IPS-18a (cell line): ENCODE measurements at regions not wholly inside any gene's neighbourhood (a gene's known extent, or its start where the extent isn't known, plus 50 kb on each side); places are given as distances from the start of the nearest gene placed in this dataset.
"Not testable (repeated sequence)": the region's sequence is repeated elsewhere in the genome, so short reads cannot be mapped to it uniquely, and the experiment has no call there.

Experiments
- H3K27ac ChIP-seq: one replicate; pipeline ENCODE4 v1.5.1; 2013; ENCODE audit warnings: low read length
- H3K27me3 ChIP-seq: one replicate; pipeline ENCODE4 v1.6.1; 2013; ENCODE audit warnings: mild to moderate bottlenecking, low read length; ENCODE audit not compliant: control insufficient read depth, insufficient read depth
- H3K36me3 ChIP-seq: one replicate; pipeline ENCODE4 v1.6.1; 2013; ENCODE audit warnings: low read depth, low read length; ENCODE audit not compliant: control insufficient read depth
- H3K4me1 ChIP-seq: one replicate; pipeline ENCODE4 v1.6.1; 2013; ENCODE audit warnings: low read depth, low read length; ENCODE audit not compliant: control insufficient read depth
- H3K4me3 ChIP-seq: one replicate; pipeline ENCODE4 v1.5.1; 2013; ENCODE audit warnings: low read length
- H3K9ac ChIP-seq: one replicate; pipeline ENCODE4 v1.6.1; 2013; ENCODE audit warnings: mild to moderate bottlenecking, low read length, moderate library complexity
- H3K9me3 ChIP-seq: one replicate; pipeline ENCODE4 v1.6.1; 2013; ENCODE audit warnings: low read depth, low read length; ENCODE audit not compliant: control insufficient read depth

DNA sequence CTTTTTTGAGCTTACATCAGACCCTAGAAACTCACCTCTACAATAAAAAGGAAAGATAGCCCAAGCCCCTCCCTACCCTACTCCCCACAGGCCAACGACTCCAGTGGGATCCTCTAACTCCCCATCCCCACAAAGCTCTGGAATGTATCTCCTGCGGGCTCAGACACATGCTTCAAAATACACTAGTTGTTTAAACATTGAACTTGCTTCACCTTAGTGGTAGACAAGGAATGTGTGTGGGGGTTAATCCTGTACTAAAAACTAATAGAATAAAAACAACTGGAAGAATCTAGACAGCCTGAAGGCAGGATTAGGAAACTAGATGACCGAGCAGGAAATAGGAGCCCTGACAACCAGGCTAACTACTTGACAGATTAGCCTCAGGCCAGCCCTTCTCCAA is 211.5 kb downstream of the SUCLG1 start:
- no peaks in the 10 kb centered on the region for H3K9me3 ChIP-seq
- no peak overlapping the region for H3K27ac ChIP-seq
- H3K9ac ChIP-seq: no peak overlapping the region
- H3K27me3 ChIP-seq: no peaks in the 10 kb centered on the region
- peaks cover 3% of the 10 kb centered on the region for H3K4me1 ChIP-seq
- no peak overlapping the region for H3K4me3 ChIP-seq
- H3K36me3 ChIP-seq: no peaks in the 10 kb centered on the region

DNA sequence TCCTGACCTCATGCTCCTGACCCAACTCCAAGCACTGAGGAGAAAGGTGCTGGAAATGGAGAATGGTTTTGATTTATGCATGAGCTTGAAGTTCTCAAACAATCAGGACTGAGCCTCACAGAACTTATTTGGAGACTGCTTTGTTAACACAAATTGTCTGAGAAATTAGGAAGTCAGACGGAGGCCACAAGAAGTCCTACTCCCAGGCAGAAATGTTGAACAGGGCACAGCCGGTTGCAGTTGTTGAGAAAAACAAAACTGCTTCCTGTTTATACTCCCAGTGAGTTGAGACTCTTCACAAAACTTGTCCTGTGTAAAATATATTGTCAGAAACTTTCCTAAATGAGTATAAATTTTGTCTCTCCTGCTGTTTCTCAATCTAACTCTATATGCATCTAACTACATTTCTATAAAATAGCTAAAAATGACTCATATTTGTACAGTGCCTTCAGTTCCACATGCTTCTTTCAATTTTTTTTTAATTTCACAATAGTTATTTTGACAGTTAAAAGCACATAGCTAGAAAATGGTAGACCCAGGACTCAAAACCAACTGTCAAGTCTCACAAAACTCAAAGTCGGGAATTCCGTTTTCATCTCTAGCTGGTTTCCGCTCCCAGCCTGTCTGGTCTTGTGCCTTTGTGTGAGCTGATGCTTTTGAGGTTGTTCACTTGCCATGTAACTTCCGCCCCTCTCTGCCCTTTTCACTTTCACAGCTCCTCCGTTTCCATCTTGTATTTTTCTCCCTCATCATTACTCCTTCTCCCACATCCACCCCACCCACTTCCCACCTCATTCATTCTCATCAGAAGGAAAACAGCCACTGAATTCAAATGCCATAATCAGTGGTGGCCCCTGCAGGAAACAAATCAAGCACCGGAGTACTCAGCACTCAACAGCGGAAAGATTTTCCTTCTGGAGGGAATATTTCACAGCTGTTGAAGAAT is 215.0 kb downstream of the SUCLG1 start:
- H3K4me3 ChIP-seq: no peak overlapping the region
- H3K9ac ChIP-seq: no peak overlapping the region
- no peak overlapping the region for H3K27ac ChIP-seq
- no peaks in the 10 kb centered on the region for H3K36me3 ChIP-seq
- H3K9me3 ChIP-seq: no peaks in the 10 kb centered on the region
- peaks cover 3% of the 10 kb centered on the region for H3K4me1 ChIP-seq
- H3K27me3 ChIP-seq: no peaks in the 10 kb centered on the region

DNA sequence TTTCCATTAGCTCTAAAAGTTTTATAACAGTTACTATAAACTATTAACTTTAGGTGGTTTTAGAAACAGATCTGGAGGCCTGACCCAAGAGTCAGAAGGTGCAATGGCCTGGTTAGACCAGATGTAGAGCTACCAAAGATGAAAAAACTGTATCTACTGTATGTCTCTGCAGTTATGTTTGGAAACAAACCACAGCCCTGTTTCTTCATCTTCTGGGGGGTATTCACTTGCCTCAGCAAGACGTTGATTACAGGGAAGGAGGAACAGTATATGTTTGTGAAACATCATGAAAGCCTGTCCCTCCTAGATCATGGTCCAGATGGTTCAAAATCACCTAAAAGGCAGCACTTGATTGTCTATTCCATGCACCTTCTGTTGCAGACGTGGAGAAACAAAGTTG is 220.2 kb downstream of the SUCLG1 start:
- Histone ChIP-seq H3K27me3 (no peaks in the 10 kb centered on the region), H3K27ac (no peak overlapping the region), H3K36me3 (no peaks in the 10 kb centered on the region), H3K4me1 (no peaks in the 10 kb centered on the region), H3K4me3 (no peak overlapping the region), H3K9me3 (no peaks in the 10 kb centered on the region), H3K9ac (no peak overlapping the region)

DNA sequence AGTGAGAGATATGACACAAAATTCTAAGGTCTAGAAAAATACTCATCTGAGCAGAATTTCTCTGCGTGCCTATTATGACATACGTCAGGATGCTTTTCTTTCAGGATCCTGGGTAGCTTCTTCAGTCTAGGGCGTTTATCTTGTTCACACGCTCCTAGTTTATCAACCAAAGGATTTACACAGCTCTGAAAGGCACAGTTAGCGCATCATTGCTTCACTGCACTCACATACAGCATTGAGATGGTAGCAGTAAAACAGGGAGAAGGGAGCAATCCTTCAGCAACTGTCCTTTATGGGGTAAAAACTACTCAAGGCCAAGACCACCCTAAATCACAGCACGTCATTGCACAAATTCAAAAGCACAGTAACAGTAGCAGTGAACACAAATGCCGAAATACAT is 222.8 kb downstream of the SUCLG1 start:
- no peak overlapping the region for H3K9ac ChIP-seq
- no peak overlapping the region for H3K27ac ChIP-seq
- no peaks in the 10 kb centered on the region for H3K36me3 ChIP-seq
- no peak overlapping the region for H3K4me3 ChIP-seq
- no peaks in the 10 kb centered on the region for H3K9me3 ChIP-seq
- H3K27me3 ChIP-seq: no peaks in the 10 kb centered on the region
- H3K4me1 ChIP-seq: no peaks in the 10 kb centered on the region

DNA sequence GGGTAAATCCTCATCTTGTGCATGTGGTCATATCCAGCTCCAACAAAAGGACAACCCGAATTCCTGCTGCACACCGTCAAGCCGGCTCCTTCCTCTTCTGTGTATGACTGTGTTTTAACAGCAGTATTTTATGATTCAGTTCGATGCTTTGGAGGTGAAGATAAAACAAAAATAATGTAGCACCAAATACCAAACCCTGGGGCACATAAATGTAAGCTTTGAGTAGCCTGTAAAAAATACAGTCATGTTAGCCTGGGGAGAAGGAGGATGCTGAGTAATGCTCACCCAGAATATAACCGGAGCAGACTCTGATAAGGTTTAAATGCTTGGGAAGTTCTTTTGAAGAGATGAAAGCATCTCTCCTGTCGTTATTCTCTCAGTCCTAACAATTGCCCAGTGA is 225.0 kb downstream of the SUCLG1 start:
- H3K27me3 ChIP-seq: no peaks in the 10 kb centered on the region
- no peaks in the 10 kb centered on the region for H3K36me3 ChIP-seq
- H3K9ac ChIP-seq: no peak overlapping the region
- H3K4me1 ChIP-seq: no peaks in the 10 kb centered on the region
- no peaks in the 10 kb centered on the region for H3K9me3 ChIP-seq
- no peak overlapping the region for H3K4me3 ChIP-seq
- H3K27ac ChIP-seq: no peak overlapping the region

DNA sequence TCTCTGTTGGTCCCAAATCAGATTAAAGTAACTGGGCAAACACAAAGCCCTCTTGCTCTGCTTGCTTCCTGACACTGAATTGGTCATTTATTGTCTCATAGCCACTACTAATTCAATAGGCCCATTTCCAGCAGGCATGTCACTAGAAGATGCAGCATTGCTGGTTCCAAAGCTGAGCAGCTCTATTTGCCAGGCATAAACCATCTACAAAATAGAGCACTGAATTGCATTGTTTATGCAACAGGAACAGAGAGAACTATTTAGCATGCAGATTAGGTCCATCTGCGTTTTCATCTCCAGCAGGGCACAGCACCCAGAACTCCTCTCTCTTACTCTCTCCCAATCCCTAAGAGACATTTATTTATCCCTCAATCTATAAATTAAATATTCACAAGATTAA is 227.6 kb downstream of the SUCLG1 start:
- Histone ChIP-seq H3K27me3 (no peaks in the 10 kb centered on the region), H3K27ac (no peak overlapping the region), H3K36me3 (no peaks in the 10 kb centered on the region), H3K4me3 (no peak overlapping the region), H3K9me3 (no peaks in the 10 kb centered on the region), H3K4me1 (no peaks in the 10 kb centered on the region), H3K9ac (no peak overlapping the region)

DNA sequence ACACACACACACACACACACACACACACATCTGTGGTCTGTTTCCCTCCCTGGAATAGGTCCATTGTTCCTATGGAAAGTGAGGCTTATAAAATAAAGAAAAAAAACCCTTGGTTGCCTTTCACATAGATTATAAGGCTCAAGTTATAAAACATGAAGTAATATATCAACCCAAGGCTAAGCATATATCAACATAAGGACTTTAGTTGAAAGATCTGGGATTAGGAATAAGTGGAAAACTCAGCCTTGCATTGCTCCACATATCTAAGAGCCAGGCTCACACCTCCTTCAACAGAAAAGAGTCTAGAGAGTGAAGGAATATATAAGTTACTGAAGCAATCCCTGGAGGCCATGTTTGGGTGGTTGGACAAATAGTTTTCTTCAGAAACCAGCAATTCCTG is 235.0 kb downstream of the SUCLG1 start:
- Histone ChIP-seq H3K27ac (no peak overlapping the region), H3K36me3 (no peaks in the 10 kb centered on the region), H3K27me3 (no peaks in the 10 kb centered on the region), H3K4me3 (no peak overlapping the region), H3K9ac (no peak overlapping the region), H3K9me3 (no peaks in the 10 kb centered on the region), H3K4me1 (peaks cover 4% of the 10 kb centered on the region)

DNA sequence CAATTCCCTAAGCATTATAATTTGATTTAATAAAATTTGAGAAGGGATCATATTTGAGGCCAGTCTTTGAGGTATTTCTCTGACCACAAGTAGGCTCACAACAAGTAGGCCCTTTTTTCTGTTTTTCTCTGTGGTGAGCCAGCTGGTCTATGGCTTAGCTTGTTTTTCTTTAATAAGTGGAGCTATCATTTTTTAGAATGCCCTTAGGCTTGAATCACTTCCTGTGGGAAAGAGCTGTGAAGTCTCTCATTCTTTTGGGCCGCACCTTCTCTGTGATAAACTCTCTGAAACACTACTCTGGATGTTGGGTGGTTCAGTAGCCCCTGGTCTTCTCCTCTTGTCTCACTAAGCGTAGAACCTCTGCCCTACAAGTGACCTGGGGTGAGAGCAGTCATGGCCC is 235.9 kb downstream of the SUCLG1 start:
- no peak overlapping the region for H3K27ac ChIP-seq

DNA sequence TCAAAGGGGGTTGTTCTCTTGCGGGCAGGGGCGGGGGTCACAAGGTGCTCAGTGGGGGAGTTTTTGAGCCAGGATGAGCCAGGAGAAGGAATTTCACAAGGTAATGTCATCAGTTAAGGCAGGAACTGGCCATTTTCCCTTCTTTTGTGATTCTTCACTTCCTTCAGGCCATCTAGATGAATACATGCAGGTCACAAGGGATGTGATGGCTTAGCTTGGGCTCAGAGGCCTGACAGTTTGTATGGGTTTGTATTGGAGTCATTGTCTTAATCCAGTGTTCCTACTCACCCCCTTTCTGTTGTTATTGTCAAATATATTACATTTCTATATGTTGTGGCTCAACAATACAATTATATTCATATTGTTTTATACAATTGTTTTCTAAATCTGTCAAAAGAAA is 238.0 kb downstream of the SUCLG1 start:
- not testable (repeated sequence) for H3K27me3 ChIP-seq, H3K36me3 ChIP-seq, H3K27ac ChIP-seq, H3K4me3 ChIP-seq, H3K9ac ChIP-seq, H3K9me3 ChIP-seq
- peaks cover 10% of the 10 kb centered on the region for H3K4me1 ChIP-seq

More for the DNA sequence above, 235.9 kb downstream of the SUCLG1 start:
- Histone ChIP-seq H3K4me3 (no peak overlapping the region), H3K36me3 (no peaks in the 10 kb centered on the region), H3K9ac (no peak overlapping the region), H3K9me3 (no peaks in the 10 kb centered on the region), H3K27me3 (no peaks in the 10 kb centered on the region), H3K4me1 (peaks cover 4% of the 10 kb centered on the region)

DNA sequence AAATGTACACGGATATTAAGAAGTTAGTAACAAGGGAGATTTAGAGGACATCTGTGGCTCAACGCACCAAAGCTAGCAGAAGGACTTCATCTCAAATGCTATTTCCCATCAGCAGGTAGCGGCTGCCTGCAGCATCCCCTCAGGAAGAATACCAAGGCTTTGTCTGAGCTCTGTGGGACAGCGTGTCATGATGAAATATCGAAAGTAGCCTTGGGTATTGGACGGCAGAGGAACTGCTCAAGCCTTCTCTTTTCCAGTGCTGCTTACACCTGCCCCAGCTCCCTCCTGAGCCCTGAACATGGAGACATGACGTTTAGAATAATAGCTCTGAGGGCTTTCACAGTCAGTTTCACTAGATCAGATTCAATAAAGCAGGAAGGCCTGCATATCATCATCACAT is 241.6 kb downstream of the SUCLG1 start:
- Histone ChIP-seq H3K27me3 (no peaks in the 10 kb centered on the region), H3K9ac (no peak overlapping the region), H3K4me3 (no peak overlapping the region), H3K27ac (no peak overlapping the region), H3K9me3 (no peaks in the 10 kb centered on the region), H3K4me1 (peaks cover 10% of the 10 kb centered on the region), H3K36me3 (no peaks in the 10 kb centered on the region)

DNA sequence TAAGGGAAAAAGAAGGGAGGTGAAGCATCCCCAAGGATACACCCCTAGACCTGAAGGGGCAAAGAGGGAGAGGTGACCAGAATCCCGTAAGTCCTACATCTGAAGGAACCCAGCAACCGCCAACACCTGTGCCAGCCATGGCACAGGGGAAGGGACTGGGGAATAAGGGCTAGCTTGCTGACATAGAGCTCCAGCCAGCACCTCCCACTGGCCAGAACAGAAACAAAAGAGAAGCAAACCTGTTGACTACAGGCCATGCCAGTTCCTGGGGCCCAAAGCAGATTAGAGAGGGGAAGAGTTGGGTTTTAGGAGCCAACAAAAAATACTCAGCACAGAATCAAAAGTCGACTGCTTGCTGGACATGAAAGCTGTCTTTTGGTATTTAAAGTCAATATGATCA is 244.6 kb downstream of the SUCLG1 start:
- no peaks in the 10 kb centered on the region for H3K27me3 ChIP-seq

More for the DNA sequence above, 244.6 kb downstream of the SUCLG1 start:
- Histone ChIP-seq H3K27ac (no peak overlapping the region), H3K4me1 (peaks cover 6% of the 10 kb centered on the region), H3K9me3 (no peaks in the 10 kb centered on the region), H3K4me3 (no peak overlapping the region), H3K36me3 (no peaks in the 10 kb centered on the region), H3K9ac (no peak overlapping the region)
